Mammary epithelial cell (primary cell): ENCODE measurements at regions not wholly inside any gene's neighbourhood (a gene's known extent, or its start where the extent isn't known, plus 50 kb on each side); places are given as distances from the start of the nearest gene placed in this dataset.

Experiments used
- EZH2 ChIP-seq: IDR thresholded peaks from 2 replicates; pipeline ENCODE4 v1.6.1; 2012; ENCODE audit warnings: low read length, inconsistent platforms, borderline replicate concordance
- TF ChIP-seq, protein P1 (sequence below), 2 donors: IDR thresholded peaks in 1 of 2; conservative IDR thresholded peaks in 1 of 2; 2 replicates each; pipeline ENCODE4 v1.5.1; 2011 to 2012; ENCODE audit warnings: inconsistent platforms in 2 of 2, low read length in 2 of 2, mild to moderate bottlenecking in 2 of 2, control low read depth in 1 of 2, low read depth in 1 of 2; ENCODE audit not compliant: insufficient read depth in 1 of 2; ENCODE audit errors: extremely low read depth in 1 of 2

DNA sequence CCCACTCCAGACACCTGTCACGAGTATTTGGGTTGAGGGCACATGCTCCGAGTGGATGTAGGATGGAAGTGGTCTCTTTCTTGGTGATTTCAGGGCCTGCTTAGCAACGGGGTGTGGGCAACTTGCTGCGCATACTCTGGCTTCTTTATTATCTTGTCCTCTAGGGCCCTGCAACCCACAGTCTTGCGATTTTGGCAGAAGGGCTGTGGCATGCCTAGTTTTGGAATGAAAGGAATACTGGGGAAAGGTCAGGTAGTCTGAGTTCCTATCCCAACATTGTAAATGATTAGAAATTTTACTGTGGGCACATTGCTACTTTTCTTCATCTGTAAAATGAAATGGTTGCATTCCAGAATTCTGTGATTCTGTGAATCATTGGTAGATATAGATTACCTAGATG, 74.3 kb downstream of the ACTBL2 start:
- TF ChIP-seq, protein P1, sequence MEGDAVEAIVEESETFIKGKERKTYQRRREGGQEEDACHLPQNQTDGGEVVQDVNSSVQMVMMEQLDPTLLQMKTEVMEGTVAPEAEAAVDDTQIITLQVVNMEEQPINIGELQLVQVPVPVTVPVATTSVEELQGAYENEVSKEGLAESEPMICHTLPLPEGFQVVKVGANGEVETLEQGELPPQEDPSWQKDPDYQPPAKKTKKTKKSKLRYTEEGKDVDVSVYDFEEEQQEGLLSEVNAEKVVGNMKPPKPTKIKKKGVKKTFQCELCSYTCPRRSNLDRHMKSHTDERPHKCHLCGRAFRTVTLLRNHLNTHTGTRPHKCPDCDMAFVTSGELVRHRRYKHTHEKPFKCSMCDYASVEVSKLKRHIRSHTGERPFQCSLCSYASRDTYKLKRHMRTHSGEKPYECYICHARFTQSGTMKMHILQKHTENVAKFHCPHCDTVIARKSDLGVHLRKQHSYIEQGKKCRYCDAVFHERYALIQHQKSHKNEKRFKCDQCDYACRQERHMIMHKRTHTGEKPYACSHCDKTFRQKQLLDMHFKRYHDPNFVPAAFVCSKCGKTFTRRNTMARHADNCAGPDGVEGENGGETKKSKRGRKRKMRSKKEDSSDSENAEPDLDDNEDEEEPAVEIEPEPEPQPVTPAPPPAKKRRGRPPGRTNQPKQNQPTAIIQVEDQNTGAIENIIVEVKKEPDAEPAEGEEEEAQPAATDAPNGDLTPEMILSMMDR (conservative IDR thresholded peaks at IDR 0.05 in 1 of 2, IDR thresholded peaks at IDR 0.05 in 1 of 2; ENCODE audit: extremely low read depth in 1 of 2, insufficient read depth in 1 of 2, low read depth in 1 of 2, low read length in 2 of 2) = no peak
- TF ChIP-seq EZH2 = no peak
